Loucy (cell line): ENCODE measurements at regions not wholly inside any gene's neighbourhood (a gene's known extent, or its start where the extent isn't known, plus 50 kb on each side); places are given as distances from the start of the nearest gene placed in this dataset.
"Not testable (repeated sequence)": the region's sequence is repeated elsewhere in the genome, so short reads cannot be mapped to it uniquely, and the experiment has no call there.

Source experiments
- H2AFZ ChIP-seq: fragments of 200-600 bp; sonication (generic); 2 replicates; pipeline ENCODE4 v1.6.0; 2016; ENCODE audit warnings: antibody characterized with exemption, mild to moderate bottlenecking, low read length, moderate library complexity
- H3F3A ChIP-seq: fragments of 200-600 bp; 2 replicates; pipeline ENCODE4 v1.6.0; 2016; ENCODE audit warnings: antibody characterized with exemption, low read depth, mild to moderate bottlenecking
- H3K27me3 ChIP-seq: fragments of 200-600 bp; sonication (generic); 2 replicates; pipeline ENCODE4 v1.6.1; 2014; ENCODE audit warnings: low read length, mild to moderate bottlenecking; ENCODE audit not compliant: insufficient read depth, poor library complexity, severe bottlenecking
- H3K36me3 ChIP-seq: fragments of 200-600 bp; sonication (generic); 2 replicates; pipeline ENCODE4 v1.6.1; 2016; ENCODE audit warnings: low read length; ENCODE audit not compliant: insufficient read depth
- H3K4me1 ChIP-seq: fragments of 200-600 bp; sonication (generic); 2 replicates; pipeline ENCODE4 v1.5.1; 2014; ENCODE audit warnings: low read length, mild to moderate bottlenecking; ENCODE audit not compliant: insufficient read depth, poor library complexity, severe bottlenecking
- H3K4me2 ChIP-seq: fragments of 200-600 bp; sonication (generic); 2 replicates; pipeline ENCODE4 v1.6.0; 2014; ENCODE audit warnings: antibody characterized with exemption, low read length, low read depth, mild to moderate bottlenecking; ENCODE audit not compliant: poor library complexity, severe bottlenecking
- H3K4me3 ChIP-seq: fragments of 200-600 bp; sonication (generic); 2 replicates; pipeline ENCODE4 v1.5.1; 2014; ENCODE audit warnings: low read length, mild to moderate bottlenecking, mixed read lengths; ENCODE audit not compliant: poor library complexity, severe bottlenecking
- H3K79me2 ChIP-seq: fragments of 200-600 bp; sonication (generic); 2 replicates; pipeline ENCODE4 v1.6.1; 2014; ENCODE audit warnings: low read length; ENCODE audit not compliant: insufficient read depth
- H3K9ac ChIP-seq: fragments of 200-600 bp; sonication (generic); 2 replicates; pipeline ENCODE4 v1.6.0; 2014; ENCODE audit warnings: mild to moderate bottlenecking, low read depth, low read length, moderate library complexity; ENCODE audit not compliant: poor library complexity, severe bottlenecking
- H3K9me2 ChIP-seq: fragments of 200-600 bp; sonication (generic); replicated peaks from 2 replicates; pipeline ENCODE4 v1.6.1; 2016; ENCODE audit warnings: low read depth, low read length, mixed read lengths
- H3K9me3 ChIP-seq: fragments of 200-600 bp; sonication (generic); 2 replicates; pipeline ENCODE4 v1.6.1; 2014; ENCODE audit warnings: mild to moderate bottlenecking, antibody characterized with exemption, low read length, low read depth; ENCODE audit not compliant: insufficient read depth
- H4K20me1 ChIP-seq: fragments of 200-600 bp; sonication (generic); 2 replicates; pipeline ENCODE4 v1.6.0; 2014; ENCODE audit warnings: antibody characterized with exemption, low read length, mild to moderate bottlenecking; ENCODE audit not compliant: insufficient read depth, poor library complexity, severe bottlenecking
- EZH2phosphoT487 ChIP-seq: fragments of 200-600 bp; IDR thresholded peaks from 2 replicates; pipeline ENCODE4 v1.6.1; 2018; ENCODE audit warnings: antibody characterized with exemption, mild to moderate bottlenecking, moderate library complexity, borderline replicate concordance
- TF ChIP-seq, protein P1 (sequence below): fragments of 200-600 bp; sonication (generic); conservative IDR thresholded peaks from 2 replicates; pipeline ENCODE4 v1.5.1; 2014; ENCODE audit warnings: mild to moderate bottlenecking, antibody characterized with exemption, low read length

DNA sequence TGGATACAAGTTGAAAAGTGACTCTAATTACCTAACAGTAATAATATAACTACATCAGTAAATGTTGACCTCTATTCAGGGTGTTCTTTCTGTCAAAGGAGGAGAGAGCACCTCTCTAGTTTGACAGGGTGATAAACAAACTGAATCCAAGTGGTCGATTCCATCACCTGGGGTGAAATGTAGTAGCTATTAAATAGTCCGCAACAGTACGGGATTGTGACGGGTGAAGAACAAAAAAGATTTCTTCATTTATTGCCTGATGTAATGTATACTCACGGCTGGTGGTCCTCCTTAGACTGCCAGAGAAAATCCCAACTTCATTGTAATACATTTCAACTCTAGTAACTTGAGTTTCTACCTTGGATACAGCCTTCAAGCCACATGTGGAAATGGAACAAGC lies 292.5 kb upstream of the CELF2 start:
- Histone ChIP-seq H3K4me3 (no peak overlapping the region), H3K9ac (no peak overlapping the region), H3K27me3 (no peaks in the 10 kb centered on the region), H3K9me3 (no peaks in the 10 kb centered on the region), H4K20me1 (no peaks in the 10 kb centered on the region), H3K4me2 (no peak overlapping the region), H3K4me1 (no peaks in the 10 kb centered on the region), H2AFZ (no peak overlapping the region), H3K9me2 (no peaks in the 10 kb centered on the region), H3F3A (no peaks in the 10 kb centered on the region), H3K79me2 (no peaks in the 10 kb centered on the region), H3K36me3 (no peaks in the 10 kb centered on the region)
- no peak for TF ChIP-seq EZH2phosphoT487
- TF ChIP-seq, protein P1, sequence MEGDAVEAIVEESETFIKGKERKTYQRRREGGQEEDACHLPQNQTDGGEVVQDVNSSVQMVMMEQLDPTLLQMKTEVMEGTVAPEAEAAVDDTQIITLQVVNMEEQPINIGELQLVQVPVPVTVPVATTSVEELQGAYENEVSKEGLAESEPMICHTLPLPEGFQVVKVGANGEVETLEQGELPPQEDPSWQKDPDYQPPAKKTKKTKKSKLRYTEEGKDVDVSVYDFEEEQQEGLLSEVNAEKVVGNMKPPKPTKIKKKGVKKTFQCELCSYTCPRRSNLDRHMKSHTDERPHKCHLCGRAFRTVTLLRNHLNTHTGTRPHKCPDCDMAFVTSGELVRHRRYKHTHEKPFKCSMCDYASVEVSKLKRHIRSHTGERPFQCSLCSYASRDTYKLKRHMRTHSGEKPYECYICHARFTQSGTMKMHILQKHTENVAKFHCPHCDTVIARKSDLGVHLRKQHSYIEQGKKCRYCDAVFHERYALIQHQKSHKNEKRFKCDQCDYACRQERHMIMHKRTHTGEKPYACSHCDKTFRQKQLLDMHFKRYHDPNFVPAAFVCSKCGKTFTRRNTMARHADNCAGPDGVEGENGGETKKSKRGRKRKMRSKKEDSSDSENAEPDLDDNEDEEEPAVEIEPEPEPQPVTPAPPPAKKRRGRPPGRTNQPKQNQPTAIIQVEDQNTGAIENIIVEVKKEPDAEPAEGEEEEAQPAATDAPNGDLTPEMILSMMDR, result no peak

- TF ChIP-seq, protein P1, result no peak
- TF ChIP-seq EZH2phosphoT487, result no peak
These were observed 291.6 kb upstream of the CELF2 start for GRCh38 chr10:10726101-10726500.

DNA sequence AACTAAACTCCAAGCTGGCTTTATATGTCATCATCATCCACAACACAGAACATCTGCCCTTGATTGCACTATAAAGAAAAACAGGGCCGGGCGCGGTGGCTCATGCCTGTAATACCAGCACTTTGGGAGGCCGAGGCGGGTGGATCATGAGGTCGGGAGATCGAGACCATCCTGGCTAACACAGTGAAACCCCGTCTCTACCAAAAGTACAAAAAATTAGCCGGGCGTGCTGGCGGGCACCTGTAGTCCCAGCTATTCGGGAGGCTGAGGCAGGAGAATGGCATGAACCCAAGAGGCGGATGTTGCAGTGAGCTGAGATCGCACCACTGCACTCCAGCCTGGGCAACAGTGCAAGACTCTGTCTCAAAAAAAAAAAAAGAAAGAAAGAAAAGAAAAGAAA lies 290.3 kb upstream of the CELF2 start:
- not testable (repeated sequence) for H3K27me3 ChIP-seq

More at GRCh38 chr10:10726101-10726500, 291.6 kb upstream of the CELF2 start:
- H2AFZ ChIP-seq, result no peak overlapping the region
- H3K4me3 ChIP-seq, result no peak overlapping the region
- H3K9me3 ChIP-seq, result no peaks in the 10 kb centered on the region
- no peaks in the 10 kb centered on the region for H4K20me1 ChIP-seq
- no peaks in the 10 kb centered on the region for H3K9me2 ChIP-seq
- no peak overlapping the region for H3K4me2 ChIP-seq
- no peaks in the 10 kb centered on the region for H3K4me1 ChIP-seq
- H3K27me3 ChIP-seq, result no peaks in the 10 kb centered on the region
- H3K36me3 ChIP-seq, result no peaks in the 10 kb centered on the region
- H3K79me2 ChIP-seq, result no peaks in the 10 kb centered on the region
- H3F3A ChIP-seq, result no peaks in the 10 kb centered on the region
- H3K9ac ChIP-seq, result no peak overlapping the region

GRCh38 chr10:10727812-10728211 lies 289.9 kb upstream of the CELF2 start:
- Histone ChIP-seq H3K27me3 (no peaks in the 10 kb centered on the region), H3K4me2 (no peak overlapping the region), H2AFZ (no peak overlapping the region), H3K9me3 (no peaks in the 10 kb centered on the region), H3F3A (no peaks in the 10 kb centered on the region), H3K79me2 (no peaks in the 10 kb centered on the region), H4K20me1 (no peaks in the 10 kb centered on the region), H3K9ac (no peak overlapping the region), H3K4me1 (no peaks in the 10 kb centered on the region), H3K9me2 (no peaks in the 10 kb centered on the region), H3K4me3 (no peak overlapping the region), H3K36me3 (no peaks in the 10 kb centered on the region)
- TF ChIP-seq, protein P1, result no peak
- no peak for TF ChIP-seq EZH2phosphoT487

More for the DNA sequence above, 290.3 kb upstream of the CELF2 start:
- H2AFZ ChIP-seq, H3K4me3 ChIP-seq, H3F3A ChIP-seq, H3K9ac ChIP-seq, H3K79me2 ChIP-seq, H3K4me2 ChIP-seq, H4K20me1 ChIP-seq, H3K36me3 ChIP-seq, H3K4me1 ChIP-seq, H3K9me3 ChIP-seq, H3K9me2 ChIP-seq: not testable (repeated sequence)
